ENCODE measurements at regions not wholly inside any gene's neighbourhood (a gene's known extent, or its start where the extent isn't known, plus 50 kb on each side); places are given as distances from the start of the nearest gene placed in this dataset.

- TF ChIP-seq CTCF (optimal IDR thresholded peaks at IDR 0.05 in 1 of 3, IDR thresholded peaks at IDR 0.05 in 1 of 3, conservative IDR thresholded peaks at IDR 0.05 in 1 of 3; ENCODE audit: extremely low read depth in 1 of 3, insufficient read depth in 2 of 3, low read length in 3 of 3) (no peak), EZH2 (IDR thresholded peaks at IDR 0.05; ENCODE audit: low read length) (no peak)
These were observed 287.7 kb upstream of the NR2F2 start for GRCh38 chr15:96042734-96043224.

Data from keratinocyte (primary cell).